HG02938 (cell line): ENCODE measurements at regions not wholly inside any gene's neighbourhood (a gene's known extent, or its start where the extent isn't known, plus 50 kb on each side); places are given as distances from the start of the nearest gene placed in this dataset.
"Not testable (repeated sequence)": the region's sequence is repeated elsewhere in the genome, so short reads cannot be mapped to it uniquely, and the experiment has no call there.

Source experiments
- ATAC-seq: cut with Tn5 transposase; IDR thresholded peaks from one replicate; pipeline ENCODE4 v1.9.1; 2021; ENCODE audit warnings: mild to moderate bottlenecking, moderate library complexity; ENCODE audit not compliant: unreplicated experiment

GRCh38 chr4:95779447-95779846 lies 60.4 kb upstream of the PDHA2 start:
- ATAC-seq, result no peak

DNA sequence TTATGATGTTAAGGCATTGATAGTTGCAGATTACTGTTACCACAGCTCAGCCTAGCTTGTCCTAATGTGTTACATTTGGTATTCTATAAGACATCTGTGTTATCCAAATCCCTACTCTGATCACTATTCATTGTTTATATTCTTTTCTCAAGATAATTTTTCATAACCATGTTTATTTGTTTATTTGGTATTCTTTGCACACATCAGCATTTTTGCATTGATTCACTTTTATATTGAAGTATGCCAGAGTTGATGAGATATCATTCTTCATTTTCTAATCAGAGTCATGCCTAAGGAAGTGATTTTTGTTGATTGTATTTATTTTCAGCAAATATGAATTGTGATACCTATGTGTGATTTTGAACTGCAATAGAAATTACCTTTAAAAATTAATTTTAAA lies 61.2 kb upstream of the PDHA2 start:
- ATAC-seq, result no peak

GRCh38 chr4:95770605-95771004 lies 69.3 kb upstream of the PDHA2 start:
- not testable (repeated sequence) for ATAC-seq

- no peak for ATAC-seq
Observed at GRCh38 chr4:95764961-95765360, 74.9 kb upstream of the PDHA2 start.

GRCh38 chr4:95761871-95762270 lies 78.0 kb upstream of the PDHA2 start:
- no peak for ATAC-seq

GRCh38 chr4:95761426-95761825 lies 78.5 kb upstream of the PDHA2 start:
- ATAC-seq, result no peak

DNA sequence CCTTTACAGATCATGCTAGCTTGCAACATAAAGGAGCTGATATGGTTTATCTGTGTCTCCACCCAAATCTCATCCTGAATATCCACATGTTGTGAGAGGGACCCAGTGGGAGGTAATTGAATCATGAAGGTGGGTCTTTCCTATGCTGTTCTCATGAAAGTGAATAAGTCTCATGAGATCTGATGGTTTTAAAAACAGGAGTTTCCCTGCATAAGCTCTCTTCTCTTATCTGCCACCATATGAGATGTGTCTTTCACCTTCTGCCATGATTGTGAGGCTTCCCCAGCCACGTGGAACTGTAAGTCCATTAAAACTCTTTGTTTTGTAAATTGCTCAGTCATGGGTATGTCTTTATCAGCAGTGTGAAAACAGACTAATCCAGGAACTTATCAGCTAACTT lies 79.2 kb upstream of the PDHA2 start:
- ATAC-seq, result not testable (repeated sequence)

DNA sequence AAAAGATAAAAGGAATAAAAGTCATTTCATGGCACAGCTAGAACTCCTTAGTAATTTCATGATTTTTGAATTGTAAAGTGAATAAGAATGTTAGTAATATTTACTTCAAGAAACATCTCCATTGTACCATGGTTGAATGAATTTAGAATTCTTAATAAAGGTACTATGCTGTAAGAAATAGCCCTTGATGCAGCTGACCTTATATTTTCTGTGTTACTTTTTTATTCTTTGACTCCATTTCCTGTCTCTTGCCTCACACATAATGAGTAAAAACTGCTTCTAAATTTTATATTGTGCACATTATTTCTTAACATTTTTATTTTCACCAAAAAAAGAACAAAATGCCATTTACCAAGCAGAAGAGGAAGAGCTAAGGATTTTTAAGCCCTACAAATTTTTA lies 81.9 kb upstream of the PDHA2 start:
- ATAC-seq, result no peak

DNA sequence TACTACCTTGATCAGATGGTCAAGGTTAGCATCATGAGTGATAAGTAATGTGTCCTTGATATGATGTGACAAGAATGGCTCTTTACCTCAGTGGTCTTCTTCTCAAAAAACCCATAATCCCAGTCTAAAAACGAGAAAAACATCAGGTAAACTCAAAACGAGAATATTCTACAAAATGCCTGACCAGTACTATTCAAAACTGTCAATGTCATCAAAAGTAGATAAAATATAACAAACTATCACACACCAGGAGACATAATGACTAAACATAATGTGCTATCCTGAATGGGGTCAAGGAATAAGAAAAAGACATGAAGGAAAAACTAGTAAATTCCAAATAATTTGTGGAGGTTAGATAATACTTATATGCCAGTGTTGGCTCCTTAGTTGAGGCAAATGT lies 85.2 kb upstream of the PDHA2 start:
- no peak for ATAC-seq

GRCh38 chr4:95749204-95749603 lies 90.7 kb upstream of the PDHA2 start:
- ATAC-seq, result no peak

DNA sequence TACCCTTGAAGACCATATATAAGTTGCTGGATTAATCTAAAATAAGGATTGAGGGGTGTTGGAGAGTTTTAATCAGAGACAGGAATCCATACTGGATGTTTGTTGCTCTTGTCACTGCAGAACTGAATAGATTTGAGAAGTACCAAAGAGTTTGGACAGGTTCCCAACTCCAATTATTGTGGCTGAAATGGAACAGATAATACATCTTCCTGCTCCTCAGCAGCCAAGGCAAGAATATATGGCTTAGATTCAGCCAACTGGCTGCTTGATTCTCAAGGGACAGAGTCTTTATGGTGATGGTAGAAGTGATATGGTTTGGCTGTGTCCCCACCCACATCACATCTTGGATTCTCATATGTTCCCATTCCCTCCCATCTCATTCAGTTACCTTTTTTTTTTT lies 97.0 kb upstream of the PDHA2 start:
- ATAC-seq, result no peak

- no peak for ATAC-seq
Observed at GRCh38 chr4:95742179-95742578, 97.7 kb upstream of the PDHA2 start.

DNA sequence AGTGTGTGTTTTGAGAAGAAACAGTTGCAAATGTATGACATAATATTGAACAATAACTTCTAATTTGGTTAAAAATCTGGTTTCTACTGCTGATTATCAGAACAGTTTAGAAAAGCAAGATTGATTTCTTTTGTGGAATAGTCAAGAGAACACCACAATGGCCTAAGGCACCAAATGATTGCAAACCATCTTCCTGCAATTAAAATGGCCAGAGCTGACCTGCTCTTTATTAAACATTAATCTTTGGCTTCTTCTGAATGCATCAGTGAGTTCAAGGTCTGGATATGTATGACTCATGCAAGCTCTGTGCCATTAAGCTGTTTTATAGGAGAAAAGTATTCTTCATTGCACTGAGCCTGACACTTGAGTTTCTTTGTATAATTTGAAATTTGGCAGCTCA lies 107.8 kb upstream of the PDHA2 start:
- no peak for ATAC-seq

GRCh38 chr4:95729596-95729995 lies 110.3 kb upstream of the PDHA2 start:
- no peak for ATAC-seq

GRCh38 chr4:95728145-95728544 lies 111.7 kb upstream of the PDHA2 start:
- no peak for ATAC-seq

DNA sequence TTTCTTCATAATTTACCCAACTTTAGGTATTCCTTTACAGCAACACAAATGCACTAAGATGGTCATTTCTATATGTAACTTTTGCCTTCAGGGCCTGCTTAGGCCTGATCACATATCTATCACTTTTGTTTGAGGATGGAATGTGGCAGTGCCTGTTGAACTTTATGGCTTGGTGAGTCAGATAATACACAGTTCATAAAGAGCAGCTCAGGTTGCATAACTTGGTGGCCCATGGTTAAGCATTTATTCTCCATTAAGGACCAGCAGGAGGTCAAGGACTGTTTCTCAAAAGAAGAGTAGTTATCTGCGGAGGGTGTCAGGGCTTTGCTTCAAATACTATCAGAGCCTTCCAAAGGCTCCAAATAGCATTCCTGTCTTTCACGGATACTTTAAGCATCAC lies 124.1 kb upstream of the PDHA2 start:
- ATAC-seq, result no peak

DNA sequence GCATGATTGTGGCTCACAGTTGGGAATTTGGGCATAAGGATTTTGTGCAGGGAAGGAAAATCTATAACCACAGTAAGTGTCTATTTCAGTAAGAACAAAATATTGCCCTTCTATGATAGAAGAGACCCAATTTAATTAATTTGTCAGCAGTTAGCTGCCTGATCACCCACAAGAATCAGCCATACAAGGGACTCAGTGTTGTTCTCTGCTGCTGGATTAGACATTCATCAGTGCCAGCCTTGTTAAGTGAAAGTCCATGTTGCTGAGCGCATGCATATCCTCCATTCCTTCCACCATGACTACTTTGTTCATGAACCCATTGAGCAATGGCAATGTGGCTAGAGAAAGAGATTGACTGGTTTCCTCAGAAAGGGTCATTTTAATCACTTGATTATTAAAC lies 125.3 kb upstream of the PDHA2 start:
- ATAC-seq, result no peak

- ATAC-seq, result no peak
Observed at GRCh38 chr4:95705323-95705722, 134.6 kb upstream of the PDHA2 start.

DNA sequence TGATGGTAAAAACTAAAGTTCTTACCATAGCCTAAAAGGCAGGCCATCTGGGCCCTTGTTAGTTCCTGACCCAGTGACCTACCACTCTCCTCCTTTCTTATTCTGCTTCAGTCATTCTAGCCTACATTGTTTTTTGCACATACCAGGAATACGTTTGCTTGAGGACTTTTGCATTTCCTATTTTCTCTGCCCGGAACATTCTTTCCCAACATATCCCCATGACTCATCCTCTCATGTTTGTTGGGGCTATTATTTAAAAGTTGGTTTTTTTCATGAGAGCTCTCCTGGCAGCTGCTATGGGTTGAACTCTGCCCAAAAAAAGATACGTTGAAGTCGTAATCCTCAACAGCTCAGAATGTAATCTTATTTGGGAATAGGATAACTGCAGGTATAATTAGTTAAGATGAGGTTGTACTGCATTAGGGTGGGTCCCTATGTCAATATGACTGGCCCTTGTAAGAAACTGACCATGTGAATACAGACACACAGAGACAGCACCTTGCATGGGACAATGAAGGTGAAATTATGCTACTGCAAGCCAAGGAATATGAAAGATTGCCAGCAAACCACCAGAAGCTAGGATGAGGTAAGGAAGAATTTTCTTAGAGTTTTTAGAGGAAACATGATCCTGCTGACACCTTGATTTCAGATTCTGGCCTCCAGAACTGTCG lies 138.3 kb upstream of the PDHA2 start:
- no peak for ATAC-seq

DNA sequence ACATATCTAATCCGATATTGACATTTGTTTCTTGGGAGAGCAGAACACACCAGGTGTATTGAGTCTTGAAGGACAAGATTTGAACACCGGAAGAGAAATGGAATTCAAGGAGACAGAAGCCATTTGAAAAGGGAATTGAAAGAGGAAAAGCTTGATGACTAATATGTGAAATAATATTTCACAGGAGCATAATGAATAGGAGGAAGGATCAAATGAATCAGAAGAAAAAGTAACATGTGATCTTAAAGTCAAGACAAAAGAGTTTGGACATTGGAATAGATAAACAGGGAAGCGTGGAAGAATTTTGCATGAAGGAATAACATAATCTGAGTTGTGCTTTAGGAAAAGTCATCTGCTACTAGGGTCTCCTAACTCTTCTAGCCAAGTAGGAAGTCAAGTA lies 145.5 kb upstream of the PDHA2 start:
- ATAC-seq, result no peak

- ATAC-seq, result no peak
Observed at GRCh38 chr4:95693594-95693993, 144.8 kb upstream of the UNC5C start.

DNA sequence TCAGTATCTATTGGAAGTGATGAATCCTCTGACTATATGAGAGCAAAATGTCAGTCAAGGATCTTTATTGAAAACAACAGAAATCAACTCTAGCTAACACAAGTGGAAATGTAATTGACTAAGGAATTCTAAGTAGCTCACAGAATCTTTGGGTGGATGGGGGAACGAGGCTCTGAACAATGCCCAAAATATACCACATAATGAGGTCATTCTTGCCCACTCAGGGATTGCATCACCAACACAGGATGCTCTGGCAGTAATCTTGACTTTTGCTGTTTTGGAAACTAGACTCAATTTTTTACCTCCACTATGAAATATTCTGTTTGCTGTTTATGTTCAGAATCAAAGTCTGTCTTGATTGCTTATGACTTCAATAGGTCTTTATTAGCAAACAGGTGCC lies 127.4 kb upstream of the UNC5C start:
- ATAC-seq, result no peak

- ATAC-seq, result no peak
Observed at GRCh38 chr4:95675623-95676022, 126.8 kb upstream of the UNC5C start.
